Activated CD4-positive, alpha-beta T cell treated with anti-CD3 and anti-CD28 coated beads, Interleukin-10, Interleukin-2, amounts not matched to agents 100 ng/mL and 50 ng/mL, durations not matched to agents 16 hours and 8 hours (primary cell): ENCODE measurements at regions not wholly inside any gene's neighbourhood (a gene's known extent, or its start where the extent isn't known, plus 50 kb on each side); places are given as distances from the start of the nearest gene placed in this dataset.
"Not testable (repeated sequence)": the region's sequence is repeated elsewhere in the genome, so short reads cannot be mapped to it uniquely, and the experiment has no call there.

Source experiments
- DNase-seq: peaks from one replicate; pipeline ENCODE4 v3.0.0-alpha.2; 2020

GRCh38 chr18:39449566-39449965 lies 1884.0 kb upstream of the CELF4 start:
- no peak for DNase-seq

- no peak for DNase-seq
Measured at GRCh38 chr18:39448942-39449341, 1883.3 kb upstream of the CELF4 start.

GRCh38 chr18:39444957-39445356 lies 1879.4 kb upstream of the CELF4 start:
- DNase-seq: not testable (repeated sequence)

- DNase-seq: no peak
Measured at GRCh38 chr18:39441648-39442047, 1876.0 kb upstream of the CELF4 start.

GRCh38 chr18:39435996-39436395 lies 1870.4 kb upstream of the CELF4 start:
- DNase-seq: no peak

GRCh38 chr18:39435209-39435608 lies 1869.6 kb upstream of the CELF4 start:
- no peak for DNase-seq

GRCh38 chr18:39434223-39434920 lies 1868.8 kb upstream of the CELF4 start:
- no peak for DNase-seq

GRCh38 chr18:39425172-39425850 lies 1859.7 kb upstream of the CELF4 start:
- no peak for DNase-seq

GRCh38 chr18:39424261-39424660 lies 1858.7 kb upstream of the CELF4 start:
- DNase-seq: no peak

- DNase-seq: no peak
Measured at GRCh38 chr18:39421276-39421675, 1855.7 kb upstream of the CELF4 start.

GRCh38 chr18:39419315-39419714 lies 1853.7 kb upstream of the CELF4 start:
- DNase-seq: no peak

GRCh38 chr18:39415471-39415870 lies 1849.9 kb upstream of the CELF4 start:
- DNase-seq: no peak

GRCh38 chr18:39414009-39414700 lies 1848.6 kb upstream of the CELF4 start:
- DNase-seq: peak; percentile 78

GRCh38 chr18:39406941-39407340 lies 1841.3 kb upstream of the CELF4 start:
- DNase-seq: no peak

GRCh38 chr18:39403121-39403520 lies 1837.5 kb upstream of the CELF4 start:
- no peak for DNase-seq

- no peak for DNase-seq
Measured at GRCh38 chr18:39399662-39400061, 1834.1 kb upstream of the CELF4 start.

GRCh38 chr18:39396168-39396567 lies 1830.6 kb upstream of the CELF4 start:
- DNase-seq: no peak

GRCh38 chr18:39389800-39390379 lies 1824.3 kb upstream of the CELF4 start:
- no peak for DNase-seq

GRCh38 chr18:39380866-39381265 lies 1815.3 kb upstream of the CELF4 start:
- DNase-seq: no peak

GRCh38 chr18:39380186-39380725 lies 1814.7 kb upstream of the CELF4 start:
- no peak for DNase-seq

- DNase-seq: no peak
Measured at GRCh38 chr18:39375066-39375465, 1809.5 kb upstream of the CELF4 start.

- DNase-seq: no peak
Measured at GRCh38 chr18:39371996-39372395, 1806.4 kb upstream of the CELF4 start.

- no peak for DNase-seq
Measured at GRCh38 chr18:39366656-39367055, 1801.1 kb upstream of the CELF4 start.
